Trophoblast cell (in vitro differentiated cells and primary cell): ENCODE measurements at regions not wholly inside any gene's neighbourhood (a gene's known extent, or its start where the extent isn't known, plus 50 kb on each side); places are given as distances from the start of the nearest gene placed in this dataset.

Experiments used
- DNase-seq, 2 donors: peaks; one replicate each; pipeline ENCODE4 v3.0.0-alpha.2; 2016
- H2AFZ ChIP-seq: 2 replicates; pipeline ENCODE4 v1.6.1; 2013; ENCODE audit warnings: low read length, moderate library complexity, mild to moderate bottlenecking; ENCODE audit not compliant: insufficient read depth, poor library complexity
- H2AK5ac ChIP-seq: 2 replicates; pipeline ENCODE4 v1.6.1; 2013; ENCODE audit warnings: mild to moderate bottlenecking, low read length
- H2BK120ac ChIP-seq: 2 replicates; pipeline ENCODE4 v1.6.1; 2013; ENCODE audit warnings: low read length, mild to moderate bottlenecking, moderate library complexity; ENCODE audit not compliant: insufficient read depth, poor library complexity
- H2BK12ac ChIP-seq: 2 replicates; pipeline ENCODE4 v1.6.1; 2013; ENCODE audit warnings: mild to moderate bottlenecking, low read length, moderate library complexity
- H2BK5ac ChIP-seq: 2 replicates; pipeline ENCODE4 v1.6.1; 2013; ENCODE audit warnings: low read length, low read depth, moderate library complexity, mild to moderate bottlenecking; ENCODE audit not compliant: poor library complexity
- H3K14ac ChIP-seq: 2 replicates; pipeline ENCODE4 v1.6.1; 2013; ENCODE audit warnings: mild to moderate bottlenecking, low read length
- H3K18ac ChIP-seq: 2 replicates; pipeline ENCODE4 v1.6.1; 2013; ENCODE audit warnings: mild to moderate bottlenecking, low read length
- H3K23ac ChIP-seq: 2 replicates; pipeline ENCODE4 v1.6.1; 2013; ENCODE audit warnings: low read length
- H3K27ac ChIP-seq: 2 replicates; pipeline ENCODE4 v1.5.1; 2013; ENCODE audit warnings: low read depth, mild to moderate bottlenecking, inconsistent platforms, low read length, moderate library complexity
- H3K27me3 ChIP-seq: 2 replicates; pipeline ENCODE4 v1.6.1; 2013; ENCODE audit warnings: inconsistent platforms, mild to moderate bottlenecking, low read length, moderate library complexity; ENCODE audit not compliant: insufficient read depth
- H3K36me3 ChIP-seq, 2 experiments: 1 replicate in 1 of 2; 2 replicates in 1 of 2; pipeline ENCODE4 v1.6.1; 2013; ENCODE audit warnings: low read length in 2 of 2, mild to moderate bottlenecking in 2 of 2, moderate library complexity in 1 of 2; ENCODE audit not compliant: insufficient read depth in 2 of 2, control insufficient read depth in 1 of 2
- H3K4ac ChIP-seq: 2 replicates; pipeline ENCODE4 v1.6.1; 2013; ENCODE audit warnings: low read depth, mild to moderate bottlenecking, low read length, moderate library complexity
- H3K4me1 ChIP-seq, 2 experiments: 1 replicate in 1 of 2; 2 replicates in 1 of 2; pipeline ENCODE4 v1.6.1; 2013; ENCODE audit warnings: low read length in 2 of 2, mild to moderate bottlenecking in 2 of 2, moderate library complexity in 1 of 2; ENCODE audit not compliant: insufficient read depth in 2 of 2, control insufficient read depth in 1 of 2
- H3K4me2 ChIP-seq: 2 replicates; pipeline ENCODE4 v1.6.1; 2013; ENCODE audit warnings: inconsistent platforms, mild to moderate bottlenecking, low read length, moderate library complexity
- H3K4me3 ChIP-seq: 2 replicates; pipeline ENCODE4 v1.5.1; 2013; ENCODE audit warnings: mild to moderate bottlenecking, low read depth, low read length, inconsistent platforms
- H3K79me1 ChIP-seq: one replicate; pipeline ENCODE4 v1.6.1; 2013; ENCODE audit warnings: low read length
- H3K79me2 ChIP-seq: 2 replicates; pipeline ENCODE4 v1.6.1; 2013; ENCODE audit warnings: low read length, mild to moderate bottlenecking; ENCODE audit not compliant: control insufficient read depth, insufficient read depth, poor library complexity
- H3K9ac ChIP-seq: 2 replicates; pipeline ENCODE4 v1.6.1; 2013; ENCODE audit warnings: mild to moderate bottlenecking, low read length
- H3K9me3 ChIP-seq: 2 replicates; pipeline ENCODE4 v1.6.1; 2013; ENCODE audit warnings: low read depth, mild to moderate bottlenecking, control low read depth, inconsistent platforms, low read length; ENCODE audit not compliant: insufficient read depth
- H4K12ac ChIP-seq: 2 replicates; pipeline ENCODE4 v1.6.1; 2013; ENCODE audit warnings: low read depth, mild to moderate bottlenecking, low read length, moderate library complexity
- H4K8ac ChIP-seq: 2 replicates; pipeline ENCODE4 v1.6.1; 2013; ENCODE audit warnings: low read depth, mild to moderate bottlenecking, low read length, moderate library complexity
- H4K91ac ChIP-seq: one replicate; pipeline ENCODE4 v1.6.1; 2013; ENCODE audit warnings: low read depth, mild to moderate bottlenecking, low read length, moderate library complexity
- whole genome bisulfite sequencing: extraction: QIAGEN DNeasy Blood & Tissue Kit; methylation state at CpG from one replicate; pipeline ENCODE4 v1.1.7; 2013; ENCODE audit warnings: missing lambda C conversion rate; ENCODE audit not compliant: insufficient read length, insufficient coverage; ENCODE audit errors: extremely low coverage; 5-methylcytosine and 5-hydroxymethylcytosine counted together

DNA sequence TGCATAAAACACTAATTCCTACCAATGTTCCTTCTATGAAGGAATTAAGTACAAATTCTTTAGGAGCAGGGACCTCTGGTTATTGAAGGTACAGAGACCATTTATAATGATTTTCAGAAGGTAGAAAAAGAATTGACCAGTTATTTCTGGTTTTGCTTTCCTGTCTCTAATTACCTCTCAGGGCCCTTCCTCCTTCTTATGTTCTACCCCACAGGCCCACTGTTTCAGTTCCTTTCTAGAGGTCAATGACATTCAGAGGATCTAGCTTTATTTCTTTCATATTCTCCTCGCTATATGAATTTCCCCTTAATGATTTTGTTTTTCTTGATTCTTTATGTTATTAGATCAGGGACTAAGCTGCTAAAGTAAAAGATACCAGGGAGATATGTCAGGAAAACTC is 345.0 kb upstream of the SPRY2 start:
- Histone ChIP-seq H3K4me2 (no peak overlapping the region), H3K79me1 (no peaks in the 10 kb centered on the region), H4K8ac (no peak overlapping the region), H3K9me3 (no peaks in the 10 kb centered on the region), H3K18ac (no peak overlapping the region), H3K27me3 (no peaks in the 10 kb centered on the region), H3K27ac (no peak overlapping the region), H3K4ac (no peak overlapping the region), H2AK5ac (no peak overlapping the region), H3K14ac (no peak overlapping the region), H4K12ac (no peak overlapping the region), H2BK120ac (no peak overlapping the region), H3K36me3 (no peaks in the 10 kb centered on the region), H3K4me3 (no peak overlapping the region), H3K4me1 (no peaks in the 10 kb centered on the region), H2BK5ac (no peak overlapping the region), H3K79me2 (no peaks in the 10 kb centered on the region), H2AFZ (no peak overlapping the region), H3K23ac (no peak overlapping the region), H2BK12ac (no peak overlapping the region), H3K9ac (no peak overlapping the region), H4K91ac (no peak overlapping the region)
- no peak for DNase-seq
- no CpG with 5 or more reads among the region's 1 CpG for WGBS

- no peak overlapping the region for H3K4me2 ChIP-seq
- no peak overlapping the region for H4K91ac ChIP-seq
- H4K12ac ChIP-seq = no peak overlapping the region
- H3K79me2 ChIP-seq = no peaks in the 10 kb centered on the region
- DNase-seq = no peak
- no peaks in the 10 kb centered on the region for H3K36me3 ChIP-seq
- no peak overlapping the region for H2AK5ac ChIP-seq
- H3K4me1 ChIP-seq = no peaks in the 10 kb centered on the region
- no peak overlapping the region for H3K4ac ChIP-seq
- H3K79me1 ChIP-seq = no peaks in the 10 kb centered on the region
- WGBS = 78% methylated on average over 1 of the region's 2 CpGs
- H4K8ac ChIP-seq = no peak overlapping the region
- H3K27me3 ChIP-seq = no peaks in the 10 kb centered on the region
- H3K9ac ChIP-seq = no peak overlapping the region
- H3K23ac ChIP-seq = no peak overlapping the region
- H2BK120ac ChIP-seq = no peak overlapping the region
- no peak overlapping the region for H3K4me3 ChIP-seq
- no peak overlapping the region for H2BK5ac ChIP-seq
- no peak overlapping the region for H3K18ac ChIP-seq
- H2AFZ ChIP-seq = no peak overlapping the region
- H3K9me3 ChIP-seq = no peaks in the 10 kb centered on the region
- no peak overlapping the region for H3K14ac ChIP-seq
- H3K27ac ChIP-seq = no peak overlapping the region
- H2BK12ac ChIP-seq = no peak overlapping the region
These were observed 343.5 kb upstream of the SPRY2 start for GRCh38 chr13:80684217-80684991.

GRCh38 chr13:80680786-80681366 is 339.9 kb upstream of the SPRY2 start:
- H3K4me1 ChIP-seq = no peaks in the 10 kb centered on the region
- H3K18ac ChIP-seq = no peak overlapping the region
- H4K12ac ChIP-seq = no peak overlapping the region
- no peak overlapping the region for H2AFZ ChIP-seq
- H3K23ac ChIP-seq = no peak overlapping the region
- no peak overlapping the region for H2BK12ac ChIP-seq
- no peak overlapping the region for H4K91ac ChIP-seq
- no peaks in the 10 kb centered on the region for H3K9me3 ChIP-seq
- no CpG with 5 or more reads among the region's 1 CpG for WGBS
- H3K79me2 ChIP-seq = no peaks in the 10 kb centered on the region
- H3K79me1 ChIP-seq = no peaks in the 10 kb centered on the region
- no peak overlapping the region for H3K27ac ChIP-seq
- no peaks in the 10 kb centered on the region for H3K36me3 ChIP-seq
- H2BK120ac ChIP-seq = no peak overlapping the region
- H3K27me3 ChIP-seq = no peaks in the 10 kb centered on the region
- no peak overlapping the region for H4K8ac ChIP-seq
- no peak overlapping the region for H3K14ac ChIP-seq
- no peak overlapping the region for H2AK5ac ChIP-seq
- no peak overlapping the region for H3K4ac ChIP-seq
- no peak overlapping the region for H3K9ac ChIP-seq
- no peak overlapping the region for H3K4me2 ChIP-seq
- no peak overlapping the region for H2BK5ac ChIP-seq
- no peak overlapping the region for H3K4me3 ChIP-seq
- DNase-seq = no peak

DNA sequence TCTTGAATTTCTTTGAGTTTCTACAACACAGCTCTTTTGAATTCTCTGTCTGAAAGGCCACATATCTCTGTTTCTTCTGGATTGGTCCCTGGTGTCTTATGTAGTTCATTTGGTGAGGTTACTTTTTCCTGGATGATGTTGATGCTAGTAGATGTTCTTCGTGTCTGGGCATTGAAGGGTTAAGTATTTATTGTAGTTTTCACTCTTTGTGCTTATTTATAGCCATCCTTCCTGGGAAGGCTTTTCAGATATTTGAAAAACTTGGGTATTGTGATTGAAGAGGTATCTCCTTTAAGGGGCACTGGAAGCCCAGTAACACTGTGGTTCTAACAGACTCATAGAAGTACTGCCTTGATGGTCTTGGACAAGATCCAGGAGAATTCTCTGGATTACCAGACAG is 338.5 kb upstream of the SPRY2 start:
- Histone ChIP-seq H2AFZ (no peak overlapping the region), H3K27me3 (no peaks in the 10 kb centered on the region), H4K8ac (no peak overlapping the region), H3K4me1 (no peaks in the 10 kb centered on the region), H3K4me2 (no peak overlapping the region), H3K23ac (no peak overlapping the region), H4K12ac (no peak overlapping the region), H3K18ac (no peak overlapping the region), H3K79me1 (no peaks in the 10 kb centered on the region), H2AK5ac (no peak overlapping the region), H3K4me3 (no peak overlapping the region), H3K9me3 (no peaks in the 10 kb centered on the region), H3K9ac (no peak overlapping the region), H2BK12ac (no peak overlapping the region), H2BK120ac (no peak overlapping the region), H3K4ac (no peak overlapping the region), H2BK5ac (no peak overlapping the region), H3K14ac (no peak overlapping the region), H3K27ac (no peak overlapping the region), H4K91ac (no peak overlapping the region), H3K79me2 (no peaks in the 10 kb centered on the region), H3K36me3 (no peaks in the 10 kb centered on the region)
- WGBS = no CpG with 5 or more reads among the region's 1 CpG
- no peak for DNase-seq
